Heart left ventricle (tissue), 16 donors: ENCODE measurements at regions not wholly inside any gene's neighbourhood (a gene's known extent, or its start where the extent isn't known, plus 50 kb on each side); places are given as distances from the start of the nearest gene placed in this dataset.

Experiments
- ATAC-seq, 4 donors: fragments of 200-7000 bp; cut with Tn5 transposase; one replicate each; pipeline ENCODE4 v1.9.1; 2020 to 2022; ENCODE audit warnings: moderate library complexity in 4 of 4, mild to moderate bottlenecking in 3 of 4, moderate number of reproducible peaks in 1 of 4
- DNase-seq, 5 donors: peaks; one replicate each; pipeline ENCODE4 v3.0.0-alpha.2; 2020
- H3K27ac ChIP-seq, 12 donors: fragments of 200-600 bp; sonication (generic) in 4 of 12; one replicate each; pipeline versions ENCODE4 v1.5.0 to v1.8.0; 2016 to 2022; ENCODE audit warnings: mild to moderate bottlenecking in 2 of 12
- H3K27me3 ChIP-seq, 9 donors: fragments of 200-600 bp; sonication (generic) in 2 of 9; one replicate each; pipeline versions ENCODE4 v1.5.1 to v1.8.0; 2016 to 2022; ENCODE audit warnings: mild to moderate bottlenecking in 3 of 9
- H3K36me3 ChIP-seq, 9 donors: fragments of 200-600 bp; sonication (generic) in 2 of 9; one replicate each; pipeline versions ENCODE4 v1.5.0 to v1.8.0; 2018 to 2022; ENCODE audit warnings: mild to moderate bottlenecking in 2 of 9
- H3K4me1 ChIP-seq, 12 donors: fragments of 200-600 bp; sonication (generic) in 4 of 12; one replicate each; pipeline versions ENCODE4 v1.5.0 to v1.8.0; 2016 to 2022; ENCODE audit warnings: mild to moderate bottlenecking in 3 of 12
- H3K4me3 ChIP-seq, 12 donors: fragments of 200-600 bp; sonication (generic) in 4 of 12; one replicate each; pipeline versions ENCODE4 v1.5.0 to v1.8.0; 2017 to 2022; ENCODE audit warnings: mild to moderate bottlenecking in 9 of 12, moderate library complexity in 4 of 12
- H3K9me3 ChIP-seq, 12 donors: fragments of 200-600 bp; sonication (generic) in 4 of 12; one replicate each; pipeline versions ENCODE4 v1.5.0 to v1.8.0; 2016 to 2022; ENCODE audit warnings: mild to moderate bottlenecking in 1 of 12
- POLR2A ChIP-seq, 2 donors: fragments of 450-650 bp; IDR thresholded peaks; one replicate each; pipeline ENCODE4 v1.6.1; 2017; ENCODE audit warnings: antibody characterized with exemption in 2 of 2, mild to moderate bottlenecking in 2 of 2, moderate library complexity in 2 of 2
- WGBS, 4 donors: extraction: QIAGEN DNeasy Blood & Tissue Kit in 2 of 4; methylation state at CpG; one replicate each; pipeline versions ENCODE4 v1.1.5 to v1.1.7; 2013 to 2018; 5-methylcytosine and 5-hydroxymethylcytosine counted together
- intact Hi-C, 10 donors: fragments of 100-400 bp; cut with DNase I; formaldehyde crosslinking; loops; one replicate each; pipeline versions ENCODE4 v1.11.1 to v1.14.2; 2022
- TF ChIP-seq, protein P1 (sequence below), 12 donors: fragments of 200-600 bp; sonication (generic) in 4 of 12; IDR thresholded peaks; one replicate each; pipeline versions ENCODE4 v1.5.0 to v1.8.0; 2018 to 2022; ENCODE audit warnings: antibody characterized with exemption in 12 of 12, mild to moderate bottlenecking in 5 of 12
- donor health status: ischemic (EF 13 %, LVEDD 7.1; RV severe dilation, severe dysfunction).
- donor health status: healthy with polysubstance abuse.
- donor health status: DM: no; HTN: yes; CAD: no.
- donor health status: DM: no; HTN: no; CAD: no.
- donor health status: ischemic (EF 25% LVEDD 6.9; RV normal size, moderate dysfunction).
- donor health status: ischemic (EF 25% LVEDD 5.7; RV mildly dilated, moderate dysfunction).
- donor health status: healthy.
- donor health status: DM: yes; HTN: yes; CAD: no.
- donor health status: ischemic (EF 35%, LVEDD 5.7; RV mildly dilated, moderate dysfunction).
- donor health status: nonischemic (EF 11% LVEDD 7.7; RV severe dilation, severe dysfunction).
- donor health status: DM: yes; HTN: yes; CAD: no.
- donor health status: PGD.
- donor health status: ischemic (EF 29% LVEDD 5.4; RV normal size, mild dysfunction).
- donor health status: nonischemic (EF 23%, LVEDD 6.1; RV moderate dilation, normal function).

DNA sequence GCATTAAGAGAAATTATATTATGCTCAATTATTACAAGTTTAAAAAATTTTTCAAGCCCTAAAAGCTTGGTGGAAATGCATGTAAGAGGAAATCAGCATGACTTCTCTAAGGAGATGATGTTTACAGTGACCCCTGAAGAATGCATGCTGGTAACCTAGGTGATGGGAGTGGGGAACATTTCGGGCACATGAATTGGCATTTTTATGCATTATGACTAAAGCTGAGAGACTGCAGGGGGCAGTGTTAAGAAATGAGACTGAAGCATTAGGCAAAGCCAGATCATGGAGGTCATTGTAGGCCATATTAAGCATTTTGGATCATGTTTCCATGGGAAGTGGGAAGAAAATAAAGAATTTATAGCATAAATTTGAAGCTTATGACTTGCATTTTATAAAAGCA is 421.3 kb downstream of the FAT4 start:
- no peaks in the 10 kb centered on the region for H3K27me3 ChIP-seq
- no peak for TF ChIP-seq POLR2A (IDR thresholded peaks at IDR 0.05)
- TF ChIP-seq, protein P1, sequence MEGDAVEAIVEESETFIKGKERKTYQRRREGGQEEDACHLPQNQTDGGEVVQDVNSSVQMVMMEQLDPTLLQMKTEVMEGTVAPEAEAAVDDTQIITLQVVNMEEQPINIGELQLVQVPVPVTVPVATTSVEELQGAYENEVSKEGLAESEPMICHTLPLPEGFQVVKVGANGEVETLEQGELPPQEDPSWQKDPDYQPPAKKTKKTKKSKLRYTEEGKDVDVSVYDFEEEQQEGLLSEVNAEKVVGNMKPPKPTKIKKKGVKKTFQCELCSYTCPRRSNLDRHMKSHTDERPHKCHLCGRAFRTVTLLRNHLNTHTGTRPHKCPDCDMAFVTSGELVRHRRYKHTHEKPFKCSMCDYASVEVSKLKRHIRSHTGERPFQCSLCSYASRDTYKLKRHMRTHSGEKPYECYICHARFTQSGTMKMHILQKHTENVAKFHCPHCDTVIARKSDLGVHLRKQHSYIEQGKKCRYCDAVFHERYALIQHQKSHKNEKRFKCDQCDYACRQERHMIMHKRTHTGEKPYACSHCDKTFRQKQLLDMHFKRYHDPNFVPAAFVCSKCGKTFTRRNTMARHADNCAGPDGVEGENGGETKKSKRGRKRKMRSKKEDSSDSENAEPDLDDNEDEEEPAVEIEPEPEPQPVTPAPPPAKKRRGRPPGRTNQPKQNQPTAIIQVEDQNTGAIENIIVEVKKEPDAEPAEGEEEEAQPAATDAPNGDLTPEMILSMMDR (IDR thresholded peaks at IDR 0.05), result peak in 1 of 12 donors; percentile 8
- intact Hi-C loops, result loop anchor here in 3 of 10 donors (10.0 kb wide), 3 partner anchors 101 to 221 kb away; no protein-coding TSS in a partner anchor
- ATAC-seq (no peak), DNase-seq (no peak)
- H3K4me1 ChIP-seq, result peaks cover 0 to 32% (median 11%) of the 10 kb centered on the region in 12 donors
- H3K9me3 ChIP-seq, result no peaks in the 10 kb centered on the region
- no peaks in the 10 kb centered on the region for H3K36me3 ChIP-seq
- H3K27ac ChIP-seq, result no peak overlapping the region
- H3K4me3 ChIP-seq, result no peak overlapping the region
- 94 to 97% (median 96%) methylated on average over 1 of the region's 1 CpG for WGBS, 4 donors

DNA sequence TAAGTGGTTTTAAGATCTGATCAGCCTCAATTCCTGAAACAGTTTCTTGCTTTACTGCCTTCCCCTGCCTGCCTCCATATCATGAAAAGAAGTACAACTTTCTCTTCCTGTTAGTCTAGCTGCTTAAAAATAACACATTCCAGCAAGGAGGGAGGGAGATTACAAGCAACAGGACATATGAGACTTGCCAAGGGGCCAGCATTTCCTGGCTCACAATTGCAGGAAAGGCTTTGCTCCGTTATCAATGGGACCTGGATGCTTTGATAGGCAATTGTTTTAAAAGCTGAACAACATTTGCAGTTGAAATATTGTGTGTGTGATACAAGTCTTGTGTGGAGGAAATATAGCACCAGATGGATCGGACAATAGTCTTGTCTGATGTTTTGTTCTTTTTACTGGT is 425.0 kb downstream of the FAT4 start:
- H3K27me3 ChIP-seq, result no peaks in the 10 kb centered on the region
- ATAC-seq (peak; percentile 71 to 94 (median 86)), DNase-seq (peak in 4 of 5 donors; percentile 42 to 67 (median 44))
- WGBS, 4 donors, result 14 to 19% (median 17%) methylated on average over 2 of the region's 2 CpGs
- no peaks in the 10 kb centered on the region for H3K36me3 ChIP-seq
- peak overlapping the region in 11 of 12 donors; percentile 2 to 78 (median 52) for H3K27ac ChIP-seq
- intact Hi-C loops, result loop anchor here in 9 of 10 donors (2.0 to 10.0 kb wide), 8 partner anchors 105 to 427 kb away; partner anchors contain the start of gene FAT4 (in 4 of the 9)
- peaks cover 0 to 17% (median 2%) of the 10 kb centered on the region in 12 donors for H3K9me3 ChIP-seq
- no peak overlapping the region for H3K4me3 ChIP-seq
- TF ChIP-seq, protein P1 (IDR thresholded peaks at IDR 0.05), result no peak
- peaks cover 0 to 28% (median 10%) of the 10 kb centered on the region in 12 donors for H3K4me1 ChIP-seq

DNA sequence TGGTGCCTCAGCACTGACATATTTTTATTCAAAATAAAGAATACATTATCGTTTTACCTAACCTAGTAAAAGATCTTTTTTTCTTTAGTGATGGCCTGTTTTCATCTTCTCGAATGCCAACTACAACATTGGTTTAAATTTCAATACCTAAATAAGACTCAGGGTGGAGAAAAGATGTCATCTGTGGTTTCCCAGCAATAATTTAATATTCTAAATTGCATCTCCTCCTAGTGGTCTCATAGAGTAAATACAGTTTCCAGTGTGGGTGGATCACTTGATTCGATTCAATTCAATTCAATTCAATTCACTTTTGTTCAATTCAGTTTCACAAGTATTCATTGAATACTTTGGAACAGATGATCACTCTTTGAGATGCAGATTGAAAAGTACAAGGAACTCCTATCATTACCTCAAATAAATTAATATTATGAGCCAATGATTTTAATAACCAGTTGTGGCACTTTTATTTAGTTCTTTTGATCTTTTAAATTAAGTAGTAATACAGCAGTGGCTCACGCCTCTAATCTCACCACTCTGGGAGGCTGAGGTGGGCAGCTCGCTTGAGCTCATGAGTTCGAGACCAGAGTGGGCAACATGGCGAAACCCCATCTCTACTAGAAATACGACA is 427.2 kb downstream of the FAT4 start:
- no peak overlapping the region for H3K27ac ChIP-seq
- TF ChIP-seq, protein P1 (IDR thresholded peaks at IDR 0.05), result peak; percentile 42 to 70 (median 60)
- no peak for TF ChIP-seq POLR2A (IDR thresholded peaks at IDR 0.05)
- H3K27me3 ChIP-seq, result no peaks in the 10 kb centered on the region
- intact Hi-C loops, result loop anchor here (1.0 to 10.0 kb wide), 7 partner anchors 267 to 430 kb away; partner anchors contain the start of gene FAT4 (in 8 of the 10)
- peaks cover 0 to 21% (median 9%) of the 10 kb centered on the region in 12 donors for H3K4me1 ChIP-seq
- WGBS, 4 donors, result 78 to 86% (median 83%) methylated on average over 8 of the region's 8 CpGs
- no peaks in the 10 kb centered on the region for H3K36me3 ChIP-seq
- H3K4me3 ChIP-seq, result no peak overlapping the region
- DNase-seq, result no peak
- H3K9me3 ChIP-seq, result peaks cover 0 to 25% (median 4%) of the 10 kb centered on the region in 12 donors
- no peak for ATAC-seq

DNA sequence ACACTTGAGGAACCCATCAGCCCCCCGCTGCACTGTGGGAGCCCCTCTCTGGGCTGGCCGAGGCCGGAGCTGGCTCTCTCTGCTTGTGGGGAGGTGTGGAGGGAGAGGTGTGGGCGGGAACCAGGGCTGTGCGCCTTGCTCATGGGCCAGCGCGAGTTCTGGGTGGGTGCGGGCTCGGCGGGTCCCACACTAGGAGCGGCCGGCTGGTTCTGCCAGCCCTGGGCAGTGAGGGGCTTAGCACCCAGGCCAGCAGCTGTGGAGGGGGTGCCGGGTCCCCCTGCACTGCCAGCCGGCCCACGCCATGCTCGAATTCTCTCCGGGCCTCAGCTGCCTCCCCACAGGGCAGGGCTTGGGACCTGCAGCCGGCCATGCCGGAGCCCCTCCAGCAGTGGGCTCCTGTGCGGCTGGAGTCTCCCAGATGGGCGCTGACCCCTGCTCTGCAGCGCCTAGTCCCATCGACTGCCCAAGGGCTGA is 430.2 kb downstream of the FAT4 start:
- H3K4me1 ChIP-seq, result peaks cover 0 to 8% (median under 1%) of the 10 kb centered on the region in 12 donors
- DNase-seq (no peak), ATAC-seq (no peak)
- no peaks in the 10 kb centered on the region for H3K27me3 ChIP-seq
- 97 to 98% (median 98%) methylated on average over 8 to 23 of the region's 23 CpGs for WGBS, 4 donors
- TF ChIP-seq, protein P1 (IDR thresholded peaks at IDR 0.05), result no peak
- peaks cover 0 to 28% (median 4%) of the 10 kb centered on the region in 12 donors for H3K9me3 ChIP-seq
- no peak overlapping the region for H3K27ac ChIP-seq
- no peaks in the 10 kb centered on the region for H3K36me3 ChIP-seq
- intact Hi-C loops, result loop anchor here in 7 of 10 donors (5.0 to 10.0 kb wide), 4 partner anchors 270 to 433 kb away; partner anchors contain the start of gene FAT4 (in 3 of the 7)
- H3K4me3 ChIP-seq, result no peak overlapping the region
